Muscle of arm (tissue), 1 donor: ENCODE measurements at regions not wholly inside any gene's neighbourhood (a gene's known extent, or its start where the extent isn't known, plus 50 kb on each side); places are given as distances from the start of the nearest gene placed in this dataset.
A peak's percentile ranks its signal among the peaks of the same experiment; 100 is the strongest.
"Not testable (repeated sequence)": the region's sequence is repeated elsewhere in the genome, so short reads cannot be mapped to it uniquely, and the experiment has no call there.

Experiments
- DNase-seq: peaks from one replicate; pipeline ENCODE4 v3.0.0-alpha.2; 2013

DNA sequence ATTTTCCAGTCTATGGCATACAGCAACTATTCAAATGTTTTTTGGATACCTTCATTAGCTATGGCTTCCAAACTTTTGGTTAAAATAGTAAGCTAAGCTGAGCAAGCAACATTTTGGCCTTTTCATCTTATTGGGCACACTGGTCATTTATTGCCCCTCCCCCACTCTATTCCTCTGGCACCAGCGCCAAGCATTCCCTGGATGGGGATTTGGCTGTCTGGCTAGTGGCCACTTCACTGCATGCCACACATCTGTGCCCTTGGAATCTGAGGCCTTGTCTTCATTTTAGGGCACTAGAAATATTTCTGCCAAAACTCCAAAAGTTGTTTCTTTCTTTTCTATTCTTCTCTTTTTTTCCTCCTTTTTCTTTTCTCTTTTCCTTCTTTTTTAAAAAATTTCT lies 305.8 kb upstream of the POTED start:
- not testable (repeated sequence) for DNase-seq

DNA sequence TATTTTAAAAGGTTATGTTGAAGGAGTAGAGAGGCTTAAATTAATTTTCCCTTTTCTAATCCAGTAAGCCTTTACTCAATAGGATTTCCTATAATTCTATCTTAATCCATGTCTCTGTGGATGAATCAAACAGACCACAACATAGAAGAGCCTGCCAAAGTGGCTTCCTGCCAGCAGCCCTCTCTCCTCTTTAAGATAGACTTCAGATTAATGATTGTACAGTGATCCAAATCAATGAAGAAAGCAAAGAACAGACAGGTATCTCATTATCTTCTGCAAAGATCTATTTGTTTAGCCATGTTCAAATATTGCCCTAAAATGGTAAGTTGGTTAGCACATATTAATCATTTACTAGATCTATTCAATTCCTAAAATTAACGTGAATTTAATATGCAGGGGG lies 304.7 kb upstream of the POTED start:
- not testable (repeated sequence) for DNase-seq

DNA sequence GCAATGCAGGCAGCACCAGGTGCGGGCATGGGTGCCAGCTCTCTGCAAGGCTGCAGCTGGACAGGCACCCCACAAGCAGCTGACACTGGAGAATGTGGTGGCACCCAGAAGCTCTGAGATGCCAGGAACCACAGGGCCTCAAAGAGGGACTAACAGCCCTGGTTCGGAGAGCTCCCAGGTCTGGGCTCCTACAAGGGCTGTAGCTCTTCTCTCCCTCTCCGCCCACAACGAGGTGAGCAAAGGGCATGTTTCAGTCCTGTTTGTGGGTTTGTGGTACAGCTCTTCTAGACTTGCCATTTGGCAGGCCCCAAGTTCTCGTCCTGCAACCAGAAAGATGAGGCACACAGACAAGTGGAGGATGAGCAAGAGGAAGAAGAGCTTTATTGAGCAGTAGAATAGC lies 299.5 kb upstream of the POTED start:
- DNase-seq: not testable (repeated sequence)

DNA sequence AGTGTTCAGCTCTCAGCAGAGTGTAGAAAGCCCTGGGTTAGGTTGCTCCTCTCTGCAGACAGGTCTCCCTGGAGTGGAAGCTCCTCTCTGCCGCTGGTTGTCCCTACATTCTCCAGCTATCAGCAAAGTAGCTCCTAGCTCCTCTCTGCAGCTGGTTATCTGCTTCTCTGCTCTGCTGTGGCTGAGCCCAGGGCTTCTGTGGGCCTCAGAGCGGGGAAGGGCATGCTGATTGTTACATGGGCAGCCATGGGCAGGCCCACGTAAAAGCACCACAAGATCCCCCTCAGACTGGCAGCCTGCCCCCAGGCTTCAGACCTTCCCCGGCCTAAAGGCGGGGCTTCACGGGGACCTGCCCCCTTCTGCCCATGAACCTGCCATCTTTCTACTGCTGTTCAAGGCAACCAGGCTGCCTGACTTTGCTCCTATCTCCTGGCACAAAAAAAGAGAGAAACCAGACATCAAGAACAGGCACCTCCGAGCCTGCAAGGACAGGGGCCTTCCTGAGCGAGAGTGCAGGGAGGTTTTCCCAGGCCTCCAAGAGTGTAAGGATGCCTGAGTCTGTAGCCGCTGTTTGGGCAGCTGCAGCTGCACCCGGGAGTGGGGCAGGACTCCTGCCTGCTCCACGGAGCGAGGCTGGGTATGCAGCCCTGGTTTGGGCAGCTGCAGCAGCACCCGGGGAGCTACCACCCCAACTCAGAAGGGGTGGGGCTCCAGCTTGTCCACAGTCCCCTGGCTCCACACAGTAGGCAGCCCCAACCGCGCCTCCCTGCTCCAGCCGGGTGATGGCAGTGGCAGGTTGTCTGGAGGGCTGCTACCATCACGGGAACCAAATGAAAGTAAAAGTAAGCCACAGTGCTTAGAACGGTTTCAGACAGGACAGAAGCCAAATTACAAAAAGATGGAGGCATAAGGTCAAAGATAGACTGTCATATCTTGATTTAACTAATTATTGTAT lies 298.7 kb upstream of the POTED start:
- DNase-seq: not testable (repeated sequence)

DNA sequence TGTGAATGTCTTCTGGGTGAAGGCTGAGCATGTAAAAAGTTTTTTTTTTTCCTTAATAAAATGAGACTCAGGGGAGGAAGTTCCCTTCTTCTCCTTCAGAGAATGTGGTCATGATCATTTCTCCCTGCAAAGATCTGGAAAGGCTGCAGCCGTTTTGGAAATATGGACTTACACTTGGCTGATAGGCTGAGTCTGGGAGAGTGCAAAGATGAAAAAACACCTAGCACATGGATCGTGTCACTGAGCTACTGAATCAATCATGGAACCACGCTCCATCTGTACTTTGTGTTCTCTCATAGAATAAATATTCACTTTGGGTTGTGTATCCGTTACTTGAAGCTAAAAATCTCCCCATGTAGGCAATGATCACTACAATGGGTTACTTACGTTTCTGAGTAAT lies 290.9 kb upstream of the POTED start:
- peak; percentile 4 for DNase-seq

DNA sequence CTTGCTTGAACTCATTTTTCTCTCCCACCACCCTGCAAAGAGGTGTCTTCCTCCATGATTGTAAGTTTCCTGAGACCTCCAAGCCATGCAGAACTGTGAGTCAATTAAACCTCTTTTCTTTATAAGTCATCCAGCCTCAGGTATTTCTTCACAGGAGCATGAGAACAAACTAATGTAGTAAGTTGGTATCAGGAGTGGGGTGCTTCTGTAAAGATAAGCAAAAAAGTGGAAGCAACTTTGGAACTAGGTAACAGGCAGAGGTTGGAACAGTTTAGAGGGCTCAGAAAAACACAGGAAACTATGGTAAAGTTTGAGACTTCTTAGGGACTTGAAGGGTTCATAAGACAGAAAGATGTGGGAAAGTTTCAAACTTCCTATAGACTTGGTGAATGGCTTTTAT lies 287.7 kb upstream of the POTED start:
- not testable (repeated sequence) for DNase-seq

DNA sequence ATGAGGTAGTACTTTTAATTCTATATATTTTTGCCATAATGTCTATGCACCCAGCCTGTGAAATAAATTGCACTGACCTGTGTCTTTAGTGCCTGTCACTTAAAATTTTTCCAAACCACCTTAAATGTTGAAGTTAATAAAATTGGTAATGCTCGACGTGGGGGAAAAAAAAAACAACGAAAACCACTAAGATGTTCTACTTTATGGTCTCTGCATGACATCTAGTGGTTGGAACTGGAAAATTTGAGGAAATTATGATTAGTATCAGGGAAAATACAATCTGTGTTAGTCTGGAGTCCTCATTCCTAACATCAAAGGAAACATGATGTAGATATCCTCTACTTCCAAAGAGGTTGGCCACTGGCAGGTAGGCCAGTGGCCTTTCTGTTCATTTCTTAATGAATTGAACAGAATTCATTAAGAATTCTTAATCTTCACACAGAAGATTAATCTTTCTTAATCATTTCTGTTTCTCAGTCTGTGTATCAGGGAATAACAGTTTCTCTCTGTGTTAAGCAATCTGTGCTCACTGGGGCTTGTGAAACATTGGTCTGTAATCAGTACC lies 268.8 kb upstream of the POTED start:
- not testable (repeated sequence) for DNase-seq

DNA sequence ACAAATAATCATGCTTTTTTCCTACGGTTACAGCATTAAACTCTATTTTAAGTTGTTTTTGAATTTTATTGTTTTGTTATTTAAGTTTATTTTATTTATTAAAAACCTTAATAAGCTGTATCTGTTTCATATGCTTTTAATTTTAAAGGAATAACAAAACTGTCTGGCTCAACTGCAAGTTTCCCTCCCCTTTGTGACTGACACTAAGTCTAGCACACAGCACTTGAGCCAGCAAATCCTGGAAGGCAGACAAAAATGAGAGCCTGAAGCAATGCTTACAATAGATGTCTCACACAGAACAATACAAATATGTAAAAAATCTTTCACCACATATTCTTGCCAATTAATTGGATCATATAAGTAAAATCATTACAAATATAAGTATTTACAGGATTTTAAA lies 258.1 kb upstream of the POTED start:
- DNase-seq: not testable (repeated sequence)

DNA sequence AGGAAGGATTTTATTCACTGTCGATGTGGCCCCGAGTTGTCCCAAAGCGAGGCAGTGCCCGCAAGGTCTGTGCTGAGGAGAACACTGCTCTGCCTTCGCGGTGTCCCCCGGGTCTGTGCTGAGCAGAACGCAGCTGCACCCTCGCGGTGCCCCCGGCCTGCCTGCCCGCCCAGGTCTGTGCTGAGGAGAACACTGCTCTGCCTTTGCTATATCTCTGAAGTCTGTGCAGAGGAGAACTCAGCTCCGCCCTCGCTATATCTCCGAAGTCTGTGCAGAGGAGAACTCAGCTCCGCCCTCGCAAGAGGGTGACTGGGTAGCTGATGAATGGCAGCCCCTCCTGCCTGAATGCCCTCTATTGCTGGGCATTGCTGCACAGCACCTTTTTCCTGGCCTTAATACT lies 249.4 kb upstream of the POTED start:
- DNase-seq: not testable (repeated sequence)

DNA sequence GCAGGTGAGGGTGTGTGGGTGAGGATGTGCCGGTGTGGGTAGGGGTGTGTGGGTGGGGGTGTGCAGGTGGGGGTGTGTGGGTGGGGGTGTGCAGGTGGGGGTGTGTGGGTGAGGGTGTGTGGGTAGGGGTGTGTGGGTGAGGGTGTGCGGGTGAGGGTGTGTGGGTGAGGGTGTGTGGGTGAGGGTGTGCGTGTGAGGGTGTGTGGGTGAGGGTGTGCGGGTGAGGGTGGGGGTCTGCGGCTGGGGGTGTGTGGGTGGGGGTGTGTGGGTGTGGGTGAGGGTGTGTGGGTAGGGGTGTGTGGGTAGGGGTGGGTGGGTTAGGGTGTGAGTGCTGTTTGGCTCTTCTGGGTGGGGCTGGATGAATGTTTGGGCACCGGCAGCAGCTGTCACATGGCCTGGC lies 241.4 kb upstream of the POTED start:
- DNase-seq: no peak

DNA sequence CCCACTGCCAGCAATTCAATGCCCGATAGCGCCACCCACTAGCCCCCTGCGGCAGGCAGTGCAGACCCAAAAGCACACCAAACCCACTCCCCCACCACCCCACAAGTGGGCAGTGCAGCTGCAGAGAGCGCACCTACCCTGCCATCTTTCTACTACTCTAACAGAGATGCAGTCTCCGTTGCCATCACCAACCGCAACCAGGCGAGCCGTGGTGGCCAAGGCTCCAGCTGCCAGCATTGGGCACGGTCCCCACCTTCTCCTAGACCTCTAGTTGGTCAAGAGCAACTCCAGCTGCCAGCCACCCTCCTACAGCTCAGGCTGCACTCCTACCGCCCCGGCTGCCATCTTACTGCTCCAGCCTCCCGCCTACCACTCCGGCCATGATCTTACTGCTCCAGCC lies 236.9 kb upstream of the POTED start:
- DNase-seq: not testable (repeated sequence)

DNA sequence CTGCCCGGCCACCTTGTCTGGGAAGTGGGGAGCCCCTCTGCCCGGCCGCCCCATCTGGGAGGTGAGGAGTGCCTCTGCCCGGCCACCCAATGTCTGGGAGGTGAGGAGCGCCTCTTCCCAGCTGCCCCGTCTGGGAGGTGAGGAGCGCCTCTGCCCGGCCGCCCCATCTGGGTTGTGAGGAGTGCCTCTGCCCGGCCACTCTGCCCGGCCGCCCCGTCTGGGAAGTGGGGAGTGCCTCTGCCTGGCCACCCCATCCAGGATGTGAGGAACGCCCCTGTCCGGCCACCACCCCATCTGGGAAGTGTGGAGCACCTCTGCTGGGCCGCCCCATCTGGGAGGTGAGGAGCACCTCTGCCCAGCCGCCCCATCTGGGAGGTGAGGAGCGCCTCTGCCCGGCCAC lies 230.6 kb upstream of the POTED start:
- DNase-seq: not testable (repeated sequence)

DNA sequence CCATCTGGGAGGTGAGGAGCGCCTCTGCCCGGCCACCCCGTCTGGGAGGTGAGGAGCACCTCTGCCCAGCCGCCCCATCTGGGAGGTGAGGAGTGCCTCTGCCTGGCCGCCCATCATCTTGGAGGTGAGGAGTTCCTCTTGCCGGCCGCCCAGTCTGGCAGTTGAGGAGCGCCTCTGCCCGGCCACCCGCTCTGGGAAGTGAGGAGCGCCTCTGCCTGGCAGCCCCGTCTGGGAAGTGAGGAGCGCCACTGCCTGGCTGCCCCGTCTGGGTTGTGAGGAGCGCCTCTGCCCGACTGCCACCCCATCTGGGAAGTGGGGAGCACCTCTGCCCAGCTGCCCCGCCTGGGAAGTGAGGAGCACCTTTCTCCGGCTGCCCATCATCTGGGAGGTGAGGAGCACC lies 230.0 kb upstream of the POTED start:
- not testable (repeated sequence) for DNase-seq

DNA sequence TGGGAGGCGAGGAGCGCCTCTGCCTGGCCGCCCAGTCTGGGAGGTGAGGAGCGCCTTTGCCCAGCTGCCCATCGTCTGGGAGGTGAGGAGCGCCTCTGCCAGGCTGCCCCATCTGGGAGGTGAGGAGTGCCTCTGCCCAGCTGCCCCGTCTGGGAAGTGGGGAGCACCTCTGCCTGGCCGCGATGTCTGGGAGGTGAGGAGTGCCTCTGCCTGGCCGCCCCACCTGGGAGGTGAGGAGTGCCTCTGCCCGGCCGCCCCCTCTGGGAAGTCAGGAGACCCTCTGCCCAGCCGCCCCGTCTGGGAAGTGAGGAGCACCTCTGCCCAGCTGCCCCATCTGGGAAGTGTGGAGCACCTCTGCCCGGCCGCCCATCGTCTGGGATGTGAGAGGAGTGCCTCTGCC lies 229.0 kb upstream of the POTED start:
- not testable (repeated sequence) for DNase-seq

DNA sequence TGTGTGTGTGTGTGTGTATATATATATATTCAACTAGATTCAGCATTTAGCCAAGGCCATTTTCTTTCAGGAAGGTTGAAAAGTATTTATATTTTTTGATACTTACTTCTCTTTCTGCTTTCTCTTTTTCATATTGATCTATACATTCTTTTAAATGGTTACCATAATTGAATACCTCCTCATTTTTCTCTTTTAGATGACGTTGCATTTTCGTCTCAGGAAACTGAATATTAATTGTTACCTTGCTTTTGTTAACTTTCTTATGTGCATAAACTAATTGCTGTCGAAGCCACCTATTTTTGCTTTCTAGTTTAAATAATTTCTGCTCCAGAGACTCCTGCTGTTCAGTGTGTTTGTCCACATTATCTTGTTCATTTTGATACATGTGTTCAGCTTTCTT lies 225.4 kb upstream of the POTED start:
- not testable (repeated sequence) for DNase-seq

DNA sequence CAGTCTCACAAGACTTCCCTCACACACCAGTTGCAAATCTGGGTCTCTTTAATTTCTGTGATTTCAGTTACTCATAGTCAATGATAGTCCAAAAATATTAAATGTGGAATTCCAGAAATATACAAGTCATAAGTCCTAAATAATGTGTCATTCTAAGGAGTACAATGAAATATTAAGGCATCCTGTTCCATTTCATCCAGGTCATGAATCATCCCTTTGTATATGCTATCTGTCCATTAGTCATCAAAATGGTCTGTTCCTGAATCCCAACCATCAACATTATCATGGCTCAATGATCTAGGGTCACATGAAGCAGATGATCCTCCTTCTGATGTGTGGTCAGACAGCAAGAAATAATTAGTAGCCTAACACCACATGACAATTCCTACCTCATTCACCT lies 200.4 kb upstream of the POTED start:
- not testable (repeated sequence) for DNase-seq

DNA sequence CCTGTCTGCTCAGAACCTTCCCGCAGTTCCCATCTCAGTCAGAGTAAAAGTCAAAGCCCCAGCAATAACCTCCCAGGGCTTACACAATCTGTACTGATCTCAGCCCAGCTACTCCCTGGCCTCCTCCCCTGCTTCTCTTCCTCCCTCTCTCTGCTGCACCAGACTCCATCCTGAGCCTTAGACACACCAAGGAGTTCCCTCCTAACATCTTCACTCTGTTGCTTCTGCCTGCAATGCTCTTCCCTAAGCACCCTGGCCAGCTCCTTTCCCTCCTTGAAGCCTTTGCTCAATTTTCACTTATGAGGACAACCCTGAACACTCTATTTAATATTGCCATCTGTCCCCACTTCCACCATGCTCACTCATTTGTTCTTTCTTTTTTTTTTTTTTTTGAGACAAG lies 173.7 kb upstream of the POTED start:
- not testable (repeated sequence) for DNase-seq

DNA sequence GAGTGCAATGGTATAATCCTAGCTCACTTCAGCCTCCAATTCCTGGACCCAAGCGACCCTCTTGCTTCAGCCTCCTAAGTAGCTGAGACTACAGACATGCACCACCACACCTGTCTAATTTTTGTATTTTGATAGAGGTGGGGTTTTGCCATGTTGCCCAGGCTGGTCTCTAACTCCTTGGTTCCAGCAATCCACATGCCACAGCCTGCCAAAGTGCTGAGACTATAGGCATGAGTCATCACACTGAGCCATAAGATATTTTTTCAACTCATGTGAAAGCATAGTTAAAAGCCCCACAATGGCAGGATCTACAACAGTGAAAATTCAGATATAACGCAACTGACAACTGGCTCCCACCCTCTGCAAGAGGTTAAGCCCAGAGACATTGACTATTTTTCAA lies 161.8 kb upstream of the POTED start:
- not testable (repeated sequence) for DNase-seq

DNA sequence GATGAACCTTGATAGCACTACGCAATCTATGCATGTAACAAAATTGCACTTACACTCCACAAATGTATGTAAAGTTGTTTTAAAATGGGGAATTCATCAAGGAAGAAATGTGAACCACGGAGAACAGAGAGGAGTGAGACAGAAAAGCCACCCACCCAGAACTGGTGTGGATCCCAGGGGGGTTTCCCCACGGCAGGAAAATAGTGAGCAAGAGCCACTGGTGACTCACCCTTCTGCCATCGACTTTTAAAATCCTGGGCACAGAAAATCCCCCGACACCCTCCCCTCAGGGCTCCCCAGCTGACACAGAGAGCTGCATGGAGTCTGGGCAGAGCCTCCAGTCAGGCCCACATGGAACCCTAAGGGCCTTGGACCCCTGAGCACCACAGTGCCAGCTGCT lies 146.0 kb upstream of the POTED start:
- DNase-seq: not testable (repeated sequence)
